Mesenchymal stem cell (in vitro differentiated cells and primary cell): ENCODE measurements at regions not wholly inside any gene's neighbourhood (a gene's known extent, or its start where the extent isn't known, plus 50 kb on each side); places are given as distances from the start of the nearest gene placed in this dataset.

Experiments used
- DNase-seq: peaks from one replicate; pipeline ENCODE4 v3.0.0-alpha.2; 2013
- H2AFZ ChIP-seq: one replicate; pipeline ENCODE4 v1.6.1; 2013; ENCODE audit warnings: low read depth, mild to moderate bottlenecking, control low read depth, inconsistent platforms, low read length, moderate library complexity
- H2AK5ac ChIP-seq: 2 replicates; pipeline ENCODE4 v1.6.1; 2013; ENCODE audit warnings: low read length, moderate library complexity, mild to moderate bottlenecking, inconsistent platforms; ENCODE audit not compliant: severe bottlenecking
- H2BK120ac ChIP-seq: one replicate; pipeline ENCODE4 v1.6.1; 2013; ENCODE audit warnings: low read depth, mild to moderate bottlenecking, inconsistent platforms, low read length, moderate library complexity
- H2BK12ac ChIP-seq, 2 experiments: one replicate each; pipeline ENCODE4 v1.6.1; 2013; ENCODE audit warnings: inconsistent platforms in 2 of 2, low read length in 2 of 2, mild to moderate bottlenecking in 2 of 2, moderate library complexity in 2 of 2, control low read depth in 1 of 2
- H2BK15ac ChIP-seq: one replicate; pipeline ENCODE4 v1.6.1; 2013; ENCODE audit warnings: mild to moderate bottlenecking, low read depth, inconsistent platforms; ENCODE audit not compliant: poor library complexity, severe bottlenecking
- H2BK5ac ChIP-seq: 2 replicates; pipeline ENCODE4 v1.6.1; 2013; ENCODE audit warnings: low read depth, mild to moderate bottlenecking, low read length, control low read depth, inconsistent platforms; ENCODE audit not compliant: poor library complexity, severe bottlenecking
- H3K14ac ChIP-seq, 2 experiments: one replicate each; pipeline ENCODE4 v1.6.1; 2013; ENCODE audit warnings: inconsistent platforms in 2 of 2, low read length in 2 of 2, control low read depth in 1 of 2, mild to moderate bottlenecking in 1 of 2, moderate library complexity in 1 of 2
- H3K18ac ChIP-seq, 2 experiments: one replicate each; pipeline ENCODE4 v1.6.1; 2013; ENCODE audit warnings: inconsistent platforms in 2 of 2, low read length in 2 of 2, control low read depth in 1 of 2, low read depth in 1 of 2, mild to moderate bottlenecking in 1 of 2
- H3K23ac ChIP-seq, 2 experiments: one replicate each; pipeline ENCODE4 v1.6.1; 2013; ENCODE audit warnings: inconsistent platforms in 2 of 2, low read length in 2 of 2, mild to moderate bottlenecking in 2 of 2, moderate library complexity in 2 of 2, control low read depth in 1 of 2
- H3K27ac ChIP-seq: 2 replicates; pipeline ENCODE4 v1.5.1; 2013; ENCODE audit warnings: mild to moderate bottlenecking, moderate library complexity, low read length, control low read depth, inconsistent platforms; ENCODE audit not compliant: poor library complexity, severe bottlenecking
- H3K27me3 ChIP-seq, 2 experiments: 2 replicates each; pipeline versions ENCODE4 v1.6.1 to v1.7.0; 2013; ENCODE audit warnings: low read length in 2 of 2, mild to moderate bottlenecking in 2 of 2, moderate library complexity in 2 of 2, control low read depth in 1 of 2, inconsistent platforms in 1 of 2; ENCODE audit not compliant: control insufficient read depth in 1 of 2, insufficient read depth in 1 of 2
- H3K36me3 ChIP-seq, 2 experiments: 2 replicates each; pipeline versions ENCODE4 v1.6.1 to v1.7.0; 2013; ENCODE audit warnings: low read length in 2 of 2, control low read depth in 1 of 2, inconsistent platforms in 1 of 2, low read depth in 1 of 2, mild to moderate bottlenecking in 1 of 2; ENCODE audit not compliant: insufficient read depth in 2 of 2, control insufficient read depth in 1 of 2
- H3K4ac ChIP-seq, 2 experiments: one replicate each; pipeline ENCODE4 v1.6.1; 2013; ENCODE audit warnings: inconsistent platforms in 2 of 2, low read length in 2 of 2, mild to moderate bottlenecking in 2 of 2, moderate library complexity in 2 of 2, control low read depth in 1 of 2, low read depth in 1 of 2
- H3K4me1 ChIP-seq: 2 replicates; pipeline ENCODE4 v1.6.1; 2013; ENCODE audit warnings: low read depth, low read length, control low read depth; ENCODE audit not compliant: control insufficient read depth, insufficient read depth
- H3K4me2 ChIP-seq: 2 replicates; pipeline ENCODE4 v1.6.1; 2013; ENCODE audit warnings: low read length, mild to moderate bottlenecking, inconsistent platforms; ENCODE audit not compliant: poor library complexity, severe bottlenecking
- H3K4me3 ChIP-seq, 2 experiments: 2 replicates each; pipeline versions ENCODE4 v1.5.1 to v1.7.0; 2013; ENCODE audit warnings: low read length in 2 of 2, mild to moderate bottlenecking in 2 of 2, control low read depth in 1 of 2, low read depth in 1 of 2; ENCODE audit not compliant: insufficient read depth in 1 of 2
- H3K79me1 ChIP-seq: replicated peaks from 2 replicates; pipeline ENCODE4 v1.6.1; 2013; ENCODE audit warnings: mild to moderate bottlenecking, control low read depth, low read length, inconsistent platforms; ENCODE audit not compliant: poor library complexity, severe bottlenecking
- H3K9ac ChIP-seq: 2 replicates; pipeline ENCODE4 v1.7.0; 2013; ENCODE audit warnings: mild to moderate bottlenecking, low read length, moderate library complexity
- H3K9me3 ChIP-seq: 2 replicates; pipeline ENCODE4 v1.7.0; 2013; ENCODE audit warnings: mild to moderate bottlenecking, low read length; ENCODE audit not compliant: control insufficient read depth
- H4K8ac ChIP-seq: one replicate; pipeline ENCODE4 v1.6.1; 2013; ENCODE audit warnings: inconsistent platforms, mild to moderate bottlenecking, low read length, moderate library complexity
- H4K91ac ChIP-seq: one replicate; pipeline ENCODE4 v1.6.1; 2013; ENCODE audit warnings: mild to moderate bottlenecking, low read length, inconsistent platforms
- WGBS: methylation state at CpG from one replicate; pipeline ENCODE4 v1.1.7; 2013; ENCODE audit warnings: mixed read lengths; 5-methylcytosine and 5-hydroxymethylcytosine counted together

GRCh38 chr5:61277190-61277589 is 54.9 kb upstream of the ZSWIM6 start:
- no peaks in the 10 kb centered on the region for H3K9me3 ChIP-seq
- 32% methylated on average over 2 of the region's 2 CpGs for WGBS
- H3K27me3 ChIP-seq: no peaks in the 10 kb centered on the region
- H2AFZ ChIP-seq: peak overlapping the region; percentile 55
- peak overlapping the region; percentile 50 for H2BK120ac ChIP-seq
- DNase-seq: peak; percentile 63
- H3K79me1 ChIP-seq: no peaks in the 10 kb centered on the region
- no peak overlapping the region for H4K91ac ChIP-seq
- no peak overlapping the region for H2BK5ac ChIP-seq
- no peak overlapping the region for H2AK5ac ChIP-seq
- peak overlapping the region in 1 of 2 experiments; percentile 92 for H2BK12ac ChIP-seq
- no peak overlapping the region for H3K4me2 ChIP-seq
- H3K36me3 ChIP-seq: no peaks in the 10 kb centered on the region
- peak overlapping the region; percentile 40 to 48 for H3K18ac ChIP-seq
- H3K4me3 ChIP-seq: peak overlapping the region in 1 of 2 experiments; percentile 58
- H3K14ac ChIP-seq: peak overlapping the region in 1 of 2 experiments; percentile 19
- H3K23ac ChIP-seq: no peak overlapping the region
- no peak overlapping the region for H3K4ac ChIP-seq
- peaks cover 7% of the 10 kb centered on the region for H3K4me1 ChIP-seq
- peak overlapping the region; percentile 33 for H4K8ac ChIP-seq
- H3K9ac ChIP-seq: peak overlapping the region; percentile 69
- H2BK15ac ChIP-seq: no peak overlapping the region
- H3K27ac ChIP-seq: peak overlapping the region; percentile 2

- Histone ChIP-seq H2BK120ac (no peak overlapping the region), H2AFZ (no peak overlapping the region), H4K91ac (peak overlapping the region; percentile 56), H3K23ac (no peak overlapping the region), H2BK15ac (no peak overlapping the region), H3K4ac (peak overlapping the region in 1 of 2 experiments; percentile 1), H3K9me3 (no peaks in the 10 kb centered on the region), H3K18ac (peak overlapping the region in 1 of 2 experiments; percentile 91), H3K14ac (no peak overlapping the region), H3K4me3 (peak overlapping the region in 1 of 2 experiments; percentile 58), H3K79me1 (no peaks in the 10 kb centered on the region), H2AK5ac (peak overlapping the region; percentile 63), H2BK12ac (peak overlapping the region in 1 of 2 experiments; percentile 75), H3K4me2 (no peak overlapping the region), H3K4me1 (peaks cover 7% of the 10 kb centered on the region), H3K9ac (peak overlapping the region; percentile 69), H3K27me3 (no peaks in the 10 kb centered on the region), H2BK5ac (no peak overlapping the region), H4K8ac (peak overlapping the region; percentile 73), H3K27ac (no peak overlapping the region), H3K36me3 (no peaks in the 10 kb centered on the region)
- no peak for DNase-seq
- WGBS: 90% methylated on average over 7 of the region's 8 CpGs
These were observed 54.3 kb upstream of the ZSWIM6 start for GRCh38 chr5:61277781-61278180.

- H2BK5ac ChIP-seq: no peak overlapping the region
- H2BK15ac ChIP-seq: no peak overlapping the region
- H3K9me3 ChIP-seq: no peaks in the 10 kb centered on the region
- WGBS: no CpG with 5 or more reads among the region's 2 CpGs
- no peak overlapping the region for H3K4ac ChIP-seq
- no peak overlapping the region for H3K9ac ChIP-seq
- H3K4me2 ChIP-seq: peak overlapping the region; percentile 60
- no peak overlapping the region for H3K14ac ChIP-seq
- H2AK5ac ChIP-seq: no peak overlapping the region
- H3K18ac ChIP-seq: no peak overlapping the region
- H2BK12ac ChIP-seq: no peak overlapping the region
- H3K27me3 ChIP-seq: no peaks in the 10 kb centered on the region
- H4K91ac ChIP-seq: no peak overlapping the region
- H3K4me1 ChIP-seq: peaks cover 7% of the 10 kb centered on the region
- H3K36me3 ChIP-seq: no peaks in the 10 kb centered on the region
- no peak overlapping the region for H2AFZ ChIP-seq
- no peaks in the 10 kb centered on the region for H3K79me1 ChIP-seq
- no peak for DNase-seq
- no peak overlapping the region for H2BK120ac ChIP-seq
- no peak overlapping the region for H3K23ac ChIP-seq
- H4K8ac ChIP-seq: no peak overlapping the region
- H3K27ac ChIP-seq: peak overlapping the region; percentile 91
- H3K4me3 ChIP-seq: no peak overlapping the region
These were observed 52.3 kb upstream of the ZSWIM6 start for GRCh38 chr5:61279725-61280124.

GRCh38 chr5:61280205-61280604 is 51.9 kb upstream of the ZSWIM6 start:
- Histone ChIP-seq H3K27ac (peak overlapping the region; percentile 91), H3K79me1 (no peaks in the 10 kb centered on the region), H3K4ac (no peak overlapping the region), H2BK5ac (peak overlapping the region; percentile 92), H2BK15ac (no peak overlapping the region), H3K23ac (no peak overlapping the region), H3K9ac (no peak overlapping the region), H2BK12ac (no peak overlapping the region), H3K27me3 (no peaks in the 10 kb centered on the region), H3K14ac (no peak overlapping the region), H2BK120ac (no peak overlapping the region), H3K9me3 (no peaks in the 10 kb centered on the region), H3K4me2 (peak overlapping the region; percentile 60), H2AFZ (no peak overlapping the region), H3K4me3 (peak overlapping the region in 1 of 2 experiments; percentile 2), H3K18ac (no peak overlapping the region), H3K4me1 (peaks cover 7% of the 10 kb centered on the region), H3K36me3 (no peaks in the 10 kb centered on the region), H4K8ac (no peak overlapping the region), H2AK5ac (peak overlapping the region; percentile 98), H4K91ac (no peak overlapping the region)
- peak; percentile 84 for DNase-seq
